Astrocyte (in vitro differentiated cells and primary cell): ENCODE measurements at regions not wholly inside any gene's neighbourhood (a gene's known extent, or its start where the extent isn't known, plus 50 kb on each side); places are given as distances from the start of the nearest gene placed in this dataset.
"Not testable (repeated sequence)": the region's sequence is repeated elsewhere in the genome, so short reads cannot be mapped to it uniquely, and the experiment has no call there.

Experiments
- DNase-seq: peaks from one replicate; pipeline ENCODE4 v3.0.0-alpha.2; 2010; ENCODE audit warnings: low read depth
- FAIRE-seq: peaks from 2 replicates; lab custom pipeline; 2011; peaks lifted over from hg19 to GRCh38; lab: Jason Lieb, UNC
- H2AFZ ChIP-seq: 2 replicates; pipeline ENCODE4 v1.6.0; 2012; ENCODE audit warnings: low read depth, low read length, inconsistent platforms
- H3K27ac ChIP-seq: 2 replicates; pipeline ENCODE4 v1.5.1; 2011; ENCODE audit warnings: low read depth, low read length, inconsistent platforms
- H3K27me3 ChIP-seq: 2 replicates; pipeline ENCODE4 v1.6.0; 2011; ENCODE audit warnings: low read length, inconsistent platforms; ENCODE audit not compliant: insufficient read depth
- H3K36me3 ChIP-seq: 2 replicates; pipeline ENCODE4 v1.5.1; 2011; ENCODE audit warnings: low read length, inconsistent platforms; ENCODE audit not compliant: insufficient read depth
- H3K4me1 ChIP-seq: 2 replicates; pipeline ENCODE4 v1.5.1; 2011; ENCODE audit warnings: low read length, inconsistent platforms; ENCODE audit not compliant: insufficient read depth
- H3K4me2 ChIP-seq: 2 replicates; pipeline ENCODE4 v1.6.0; 2012; ENCODE audit warnings: low read length, inconsistent platforms
- H3K4me3 ChIP-seq: 2 replicates; pipeline ENCODE4 v1.5.1; 2011; ENCODE audit warnings: low read depth, mild to moderate bottlenecking, low read length, inconsistent platforms; ENCODE audit not compliant: insufficient read depth
- H3K79me2 ChIP-seq: 2 replicates; pipeline ENCODE4 v1.6.0; 2012; ENCODE audit warnings: mild to moderate bottlenecking, low read length, inconsistent platforms; ENCODE audit not compliant: insufficient read depth
- H3K9ac ChIP-seq: 2 replicates; pipeline ENCODE4 v1.6.0; 2012; ENCODE audit warnings: mild to moderate bottlenecking, low read length, inconsistent platforms
- H3K9me3 ChIP-seq: 2 replicates; pipeline ENCODE4 v1.5.1; 2012; ENCODE audit warnings: low read depth, mild to moderate bottlenecking, low read length, inconsistent platforms; ENCODE audit not compliant: insufficient read depth
- H4K20me1 ChIP-seq: 2 replicates; pipeline ENCODE4 v1.6.0; 2012; ENCODE audit warnings: low read length, inconsistent platforms; ENCODE audit not compliant: insufficient read depth
- H3K27ac Mint-ChIP-seq: one replicate; pipeline ENCODE4 v1.8.0; 2021; ENCODE audit warnings: mild to moderate bottlenecking, mixed read lengths; ENCODE audit not compliant: unreplicated experiment
- H3K27me3 Mint-ChIP-seq: one replicate; pipeline ENCODE4 v1.8.0; 2021; ENCODE audit warnings: low read depth, mixed read lengths; ENCODE audit not compliant: unreplicated experiment
- H3K36me3 Mint-ChIP-seq: one replicate; pipeline ENCODE4 v1.8.0; 2021; ENCODE audit warnings: low read depth, mixed read lengths; ENCODE audit not compliant: unreplicated experiment
- H3K4me1 Mint-ChIP-seq: one replicate; pipeline ENCODE4 v1.8.0; 2021; ENCODE audit warnings: low read depth, mixed read lengths; ENCODE audit not compliant: unreplicated experiment
- H3K4me3 Mint-ChIP-seq: one replicate; pipeline ENCODE4 v1.8.0; 2021; ENCODE audit warnings: mild to moderate bottlenecking, moderate library complexity, mixed read lengths; ENCODE audit not compliant: unreplicated experiment
- H3K9me3 Mint-ChIP-seq: one replicate; pipeline ENCODE4 v1.8.0; 2021; ENCODE audit warnings: mild to moderate bottlenecking, mixed read lengths; ENCODE audit not compliant: unreplicated experiment
- EZH2 ChIP-seq: IDR thresholded peaks from 2 replicates; pipeline ENCODE4 v1.6.1; 2012; ENCODE audit warnings: mild to moderate bottlenecking, low read length, inconsistent platforms; ENCODE audit not compliant: insufficient read depth
- TF ChIP-seq, protein P1 (sequence below): IDR thresholded peaks from 2 replicates; pipeline ENCODE4 v1.5.1; 2011; ENCODE audit warnings: low read depth, mild to moderate bottlenecking, inconsistent platforms, low read length, moderate library complexity; ENCODE audit not compliant: insufficient read depth

DNA sequence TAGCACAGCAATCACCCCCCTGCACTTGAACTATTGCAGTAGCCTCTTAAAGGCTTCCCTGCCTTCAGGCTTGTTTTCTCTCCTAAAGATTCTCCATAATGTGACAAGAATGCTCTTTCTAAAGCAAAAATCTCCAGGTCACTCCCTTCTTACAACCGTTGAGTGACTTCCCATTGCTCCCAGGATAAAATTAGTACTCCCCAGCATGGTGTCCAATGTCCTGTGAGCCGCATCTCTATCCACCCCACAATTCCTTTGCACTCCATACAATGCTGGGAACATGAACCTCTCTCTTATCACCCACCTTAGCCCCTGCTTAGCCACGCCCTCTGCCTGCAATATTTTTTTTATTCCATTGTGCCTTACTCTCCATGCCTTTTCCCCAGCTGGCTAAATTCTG lies 85.7 kb upstream of the SHISA3 start:
- peaks cover 2% of the 10 kb centered on the region for H3K9me3 ChIP-seq
- H3K4me3 ChIP-seq = no peak overlapping the region
- no peak overlapping the region for H3K27ac Mint-ChIP-seq
- H3K4me1 Mint-ChIP-seq = no peaks in the 10 kb centered on the region
- no peaks in the 10 kb centered on the region for H4K20me1 ChIP-seq
- DNase-seq (no peak), FAIRE-seq (no peak)
- H3K27me3 Mint-ChIP-seq = peaks cover 11% of the 10 kb centered on the region
- no peak overlapping the region for H2AFZ ChIP-seq
- H3K4me2 ChIP-seq = no peak overlapping the region
- no peaks in the 10 kb centered on the region for H3K36me3 ChIP-seq
- peaks cover 12% of the 10 kb centered on the region for H3K9me3 Mint-ChIP-seq
- peaks cover 3% of the 10 kb centered on the region for H3K36me3 Mint-ChIP-seq
- H3K27me3 ChIP-seq = no peaks in the 10 kb centered on the region
- no peak overlapping the region for H3K27ac ChIP-seq
- H3K79me2 ChIP-seq = no peaks in the 10 kb centered on the region
- no peak for TF ChIP-seq EZH2
- TF ChIP-seq, protein P1, sequence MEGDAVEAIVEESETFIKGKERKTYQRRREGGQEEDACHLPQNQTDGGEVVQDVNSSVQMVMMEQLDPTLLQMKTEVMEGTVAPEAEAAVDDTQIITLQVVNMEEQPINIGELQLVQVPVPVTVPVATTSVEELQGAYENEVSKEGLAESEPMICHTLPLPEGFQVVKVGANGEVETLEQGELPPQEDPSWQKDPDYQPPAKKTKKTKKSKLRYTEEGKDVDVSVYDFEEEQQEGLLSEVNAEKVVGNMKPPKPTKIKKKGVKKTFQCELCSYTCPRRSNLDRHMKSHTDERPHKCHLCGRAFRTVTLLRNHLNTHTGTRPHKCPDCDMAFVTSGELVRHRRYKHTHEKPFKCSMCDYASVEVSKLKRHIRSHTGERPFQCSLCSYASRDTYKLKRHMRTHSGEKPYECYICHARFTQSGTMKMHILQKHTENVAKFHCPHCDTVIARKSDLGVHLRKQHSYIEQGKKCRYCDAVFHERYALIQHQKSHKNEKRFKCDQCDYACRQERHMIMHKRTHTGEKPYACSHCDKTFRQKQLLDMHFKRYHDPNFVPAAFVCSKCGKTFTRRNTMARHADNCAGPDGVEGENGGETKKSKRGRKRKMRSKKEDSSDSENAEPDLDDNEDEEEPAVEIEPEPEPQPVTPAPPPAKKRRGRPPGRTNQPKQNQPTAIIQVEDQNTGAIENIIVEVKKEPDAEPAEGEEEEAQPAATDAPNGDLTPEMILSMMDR = no peak
- no peak overlapping the region for H3K9ac ChIP-seq
- H3K4me1 ChIP-seq = no peaks in the 10 kb centered on the region
- no peak overlapping the region for H3K4me3 Mint-ChIP-seq

DNA sequence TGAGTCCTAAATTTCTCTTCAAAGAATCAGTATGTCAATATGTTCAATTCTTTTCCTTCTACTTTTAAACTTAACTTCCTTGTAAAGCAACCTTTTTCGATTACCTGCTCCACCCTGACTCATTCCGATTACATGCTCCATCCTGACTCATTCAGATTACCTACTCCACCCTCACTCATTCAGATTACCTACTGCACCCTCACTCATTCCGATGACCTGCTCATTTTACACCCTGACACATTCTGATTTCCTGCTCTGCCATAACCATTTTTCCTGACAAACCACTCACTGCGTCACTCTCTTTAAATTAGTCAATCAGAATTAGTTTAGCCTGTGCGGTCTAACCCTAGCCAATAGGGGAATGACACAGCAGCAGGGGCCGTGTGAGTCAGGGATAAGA lies 83.9 kb upstream of the SHISA3 start:
- H3K4me1 Mint-ChIP-seq, FAIRE-seq, H3K79me2 ChIP-seq, H3K27me3 ChIP-seq, DNase-seq, H3K9me3 ChIP-seq, H3K4me3 Mint-ChIP-seq, H3K9ac ChIP-seq, H3K36me3 Mint-ChIP-seq, H4K20me1 ChIP-seq, H3K4me2 ChIP-seq, H3K4me3 ChIP-seq, H3K27ac Mint-ChIP-seq, H3K27ac ChIP-seq, H2AFZ ChIP-seq, H3K36me3 ChIP-seq, H3K4me1 ChIP-seq: not testable (repeated sequence)
- peaks cover 12% of the 10 kb centered on the region for H3K9me3 Mint-ChIP-seq
- peaks cover 11% of the 10 kb centered on the region for H3K27me3 Mint-ChIP-seq

DNA sequence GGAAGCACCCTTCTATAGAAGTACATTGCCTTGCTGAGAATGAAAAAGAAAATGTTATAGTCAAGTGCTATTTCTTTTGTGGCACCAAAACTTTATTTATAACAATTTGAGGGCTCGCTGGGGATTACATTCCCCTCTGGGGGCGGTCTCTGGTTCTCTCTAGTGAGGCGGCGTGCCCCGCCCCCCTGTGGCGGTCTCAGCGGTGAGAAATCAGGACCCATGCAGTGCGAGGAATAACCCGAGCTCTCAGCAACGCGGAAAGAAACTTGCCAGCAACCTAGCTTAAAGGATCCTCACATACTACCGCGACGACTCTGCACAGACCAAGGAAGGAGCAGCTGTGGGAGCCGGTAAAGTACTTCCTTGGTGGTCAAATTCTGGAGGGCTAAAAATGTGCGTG lies 83.4 kb upstream of the SHISA3 start:
- no peaks in the 10 kb centered on the region for H3K79me2 ChIP-seq
- no peak overlapping the region for H3K9ac ChIP-seq
- no peak overlapping the region for H3K4me2 ChIP-seq
- Mint-ChIP-seq H3K4me1 (no peaks in the 10 kb centered on the region), H3K27me3 (peaks cover 11% of the 10 kb centered on the region), H3K36me3 (peaks cover 3% of the 10 kb centered on the region), H3K9me3 (peaks cover 12% of the 10 kb centered on the region), H3K4me3 (no peak overlapping the region), H3K27ac (no peak overlapping the region)
- no peak for FAIRE-seq
- H3K27ac ChIP-seq = no peak overlapping the region
- no peaks in the 10 kb centered on the region for H3K4me1 ChIP-seq
- H3K4me3 ChIP-seq = no peak overlapping the region
- TF ChIP-seq EZH2 = no peak
- TF ChIP-seq, protein P1 = no peak
- H2AFZ ChIP-seq = no peak overlapping the region
- H3K9me3 ChIP-seq = peaks cover 2% of the 10 kb centered on the region
- H3K27me3 ChIP-seq = no peaks in the 10 kb centered on the region
- no peak for DNase-seq
- H3K36me3 ChIP-seq = no peaks in the 10 kb centered on the region
- H4K20me1 ChIP-seq = no peaks in the 10 kb centered on the region
